IMR-90 (cell line): ENCODE measurements at regions not wholly inside any gene's neighbourhood (a gene's known extent, or its start where the extent isn't known, plus 50 kb on each side); places are given as distances from the start of the nearest gene placed in this dataset.

ENCODE experiments used
- CTCF ChIP-seq: conservative IDR thresholded peaks from 2 replicates; pipeline ENCODE4 v1.5.1; 2012; ENCODE audit warnings: mild to moderate bottlenecking, low read depth, low read length, improper control_type of control experiment
- MAZ ChIP-seq: IDR thresholded peaks from 2 replicates; pipeline ENCODE4 v1.6.1; 2012; ENCODE audit warnings: low read depth, mild to moderate bottlenecking, low read length, improper control_type of control experiment, moderate library complexity, borderline replicate concordance
- RAD21 ChIP-seq: IDR thresholded peaks from 2 replicates; pipeline ENCODE4 v1.6.1; 2012; ENCODE audit warnings: low read length, improper control_type of control experiment

- TF ChIP-seq MAZ (no peak), RAD21 (no peak), CTCF (no peak)
Observed at GRCh38 chr9:102862478-102862877, 132.7 kb upstream of the CYLC2 start.
